NCI-H2081 (cell line): ENCODE measurements at regions not wholly inside any gene's neighbourhood (a gene's known extent, or its start where the extent isn't known, plus 50 kb on each side); places are given as distances from the start of the nearest gene placed in this dataset.

Experiments
- DNase-seq, 2 experiments: peaks; one replicate each; lab custom pipeline; 2025; lab: John Stamatoyannopoulos, UW

- no peak for DNase-seq
These were observed 749.1 kb upstream of the SORCS1 start for GRCh38 chr10:107913317-107914294.

- no peak for DNase-seq
These were observed 736.6 kb upstream of the SORCS1 start for GRCh38 chr10:107901076-107901475.

- DNase-seq = no peak
These were observed 735.6 kb upstream of the SORCS1 start for GRCh38 chr10:107900131-107900530.

GRCh38 chr10:107899502-107900062, 735.1 kb upstream of the SORCS1 start:
- no peak for DNase-seq

- DNase-seq = no peak
These were observed 734.6 kb upstream of the SORCS1 start for GRCh38 chr10:107899075-107899474.

- no peak for DNase-seq
These were observed 733.9 kb upstream of the SORCS1 start for GRCh38 chr10:107898392-107898791.

GRCh38 chr10:107894516-107894915, 730.0 kb upstream of the SORCS1 start:
- no peak for DNase-seq

- no peak for DNase-seq
These were observed 724.6 kb upstream of the SORCS1 start for GRCh38 chr10:107889105-107889504.

GRCh38 chr10:107880185-107880584, 715.7 kb upstream of the SORCS1 start:
- DNase-seq = no peak

- DNase-seq = no peak
These were observed 708.5 kb upstream of the SORCS1 start for GRCh38 chr10:107873007-107873406.

- DNase-seq = no peak
These were observed 701.2 kb upstream of the SORCS1 start for GRCh38 chr10:107865691-107866090.

- no peak for DNase-seq
These were observed 694.6 kb upstream of the SORCS1 start for GRCh38 chr10:107859065-107859464.

GRCh38 chr10:107856047-107856315, 691.5 kb upstream of the SORCS1 start:
- DNase-seq = no peak

- DNase-seq = no peak
These were observed 691.0 kb upstream of the SORCS1 start for GRCh38 chr10:107855301-107856046.

GRCh38 chr10:107848726-107849360, 684.3 kb upstream of the SORCS1 start:
- no peak for DNase-seq

- DNase-seq = no peak
These were observed 683.1 kb upstream of the SORCS1 start for GRCh38 chr10:107847620-107848019.

- DNase-seq = no peak
These were observed 670.2 kb upstream of the SORCS1 start for GRCh38 chr10:107834706-107835105.

- DNase-seq = no peak
These were observed 667.3 kb upstream of the SORCS1 start for GRCh38 chr10:107831772-107832171.

GRCh38 chr10:107829161-107829560, 664.7 kb upstream of the SORCS1 start:
- DNase-seq = no peak

- DNase-seq = no peak
These were observed 661.7 kb upstream of the SORCS1 start for GRCh38 chr10:107826171-107826570.

- peak; percentile 13 to 41 for DNase-seq
These were observed 650.5 kb upstream of the SORCS1 start for GRCh38 chr10:107814865-107815487.
